Hepatocyte (in vitro differentiated cells): ENCODE measurements at regions not wholly inside any gene's neighbourhood (a gene's known extent, or its start where the extent isn't known, plus 50 kb on each side); places are given as distances from the start of the nearest gene placed in this dataset.

Source experiments
- DNase-seq: peaks from one replicate; pipeline ENCODE4 v3.0.0-alpha.2; 2016; ENCODE audit warnings: low spot score
- H2AFZ ChIP-seq: fragments of 200-600 bp; sonication (generic); 2 replicates; pipeline ENCODE4 v1.6.0; 2016; ENCODE audit warnings: antibody characterized with exemption, mild to moderate bottlenecking
- H3K27ac ChIP-seq: fragments of 200-600 bp; sonication (generic); 2 replicates; pipeline ENCODE4 v1.5.1; 2016; ENCODE audit warnings: mild to moderate bottlenecking
- H3K27me3 ChIP-seq: fragments of 200-600 bp; sonication (generic); 2 replicates; pipeline ENCODE4 v1.6.1; 2016
- H3K36me3 ChIP-seq: fragments of 200-600 bp; sonication (generic); replicated peaks from 2 replicates; pipeline ENCODE4 v1.5.1; 2016; ENCODE audit warnings: low read depth; ENCODE audit not compliant: insufficient read depth
- H3K4me1 ChIP-seq: fragments of 200-600 bp; sonication (generic); 2 replicates; pipeline ENCODE4 v1.5.1; 2016; ENCODE audit warnings: mild to moderate bottlenecking, moderate library complexity; ENCODE audit not compliant: insufficient read depth
- H3K4me2 ChIP-seq: fragments of 200-600 bp; sonication (generic); 2 replicates; pipeline ENCODE4 v1.6.0; 2016
- H3K4me3 ChIP-seq: fragments of 200-600 bp; sonication (generic); 2 replicates; pipeline ENCODE4 v1.5.1; 2016; ENCODE audit warnings: mild to moderate bottlenecking
- H3K79me2 ChIP-seq: fragments of 200-600 bp; sonication (generic); 2 replicates; pipeline ENCODE4 v1.6.0; 2017; ENCODE audit warnings: mild to moderate bottlenecking
- H3K9me2 ChIP-seq: fragments of 200-600 bp; sonication (generic); replicated peaks from 2 replicates; pipeline ENCODE4 v1.6.0; 2017; ENCODE audit warnings: mild to moderate bottlenecking; ENCODE audit not compliant: insufficient read depth
- H3K9me3 ChIP-seq: fragments of 200-600 bp; sonication (generic); 2 replicates; pipeline ENCODE4 v1.5.1; 2016; ENCODE audit warnings: low read depth, mild to moderate bottlenecking
- H4K20me1 ChIP-seq: fragments of 200-600 bp; sonication (generic); 2 replicates; pipeline ENCODE4 v1.6.0; 2016; ENCODE audit warnings: mild to moderate bottlenecking; ENCODE audit not compliant: insufficient read depth, poor library complexity, severe bottlenecking
- CTCF ChIP-seq: fragments of 200-600 bp; sonication (generic); IDR thresholded peaks from 2 replicates; pipeline ENCODE4 v1.5.1; 2016; ENCODE audit warnings: antibody characterized with exemption, mild to moderate bottlenecking; ENCODE audit not compliant: poor library complexity
- EZH2 ChIP-seq: fragments of 200-600 bp; sonication (generic); IDR thresholded peaks from 2 replicates; pipeline ENCODE4 v1.6.1; 2016; ENCODE audit warnings: antibody characterized with exemption, mild to moderate bottlenecking, borderline replicate concordance
- EZH2phosphoT487 ChIP-seq: fragments of 200-600 bp; sonication (generic); IDR thresholded peaks from one replicate; pipeline ENCODE4 v1.6.1; 2018; ENCODE audit warnings: antibody characterized with exemption, mild to moderate bottlenecking, low read depth, moderate library complexity; ENCODE audit not compliant: unreplicated experiment, severe bottlenecking
- WGBS: methylation state at CpG from one replicate; pipeline ENCODE4 v1.1.6; 2016; ENCODE audit warnings: low lambda C conversion rate; ENCODE audit errors: missing lambda C conversion rate; 5-methylcytosine and 5-hydroxymethylcytosine counted together

- Histone ChIP-seq H3K36me3 (no peaks in the 10 kb centered on the region), H2AFZ (no peak overlapping the region), H3K27me3 (no peaks in the 10 kb centered on the region), H3K9me2 (no peaks in the 10 kb centered on the region), H3K27ac (no peak overlapping the region), H3K4me3 (no peak overlapping the region), H3K4me2 (no peak overlapping the region), H4K20me1 (no peaks in the 10 kb centered on the region), H3K9me3 (no peaks in the 10 kb centered on the region), H3K79me2 (no peaks in the 10 kb centered on the region), H3K4me1 (no peaks in the 10 kb centered on the region)
- TF ChIP-seq EZH2phosphoT487 (no peak), EZH2 (no peak), CTCF (no peak)
- no peak for DNase-seq
These were observed 695.3 kb upstream of the REG3G start for GRCh38 chr2:78330193-78330592.

- Histone ChIP-seq H3K4me1 (no peaks in the 10 kb centered on the region), H3K9me2 (no peaks in the 10 kb centered on the region), H3K9me3 (no peaks in the 10 kb centered on the region), H3K4me3 (no peak overlapping the region), H3K36me3 (no peaks in the 10 kb centered on the region), H2AFZ (no peak overlapping the region), H4K20me1 (no peaks in the 10 kb centered on the region), H3K27me3 (no peaks in the 10 kb centered on the region), H3K27ac (no peak overlapping the region), H3K79me2 (no peaks in the 10 kb centered on the region), H3K4me2 (no peak overlapping the region)
- DNase-seq, result peak; percentile 21
- no peak for TF ChIP-seq EZH2
- TF ChIP-seq CTCF, result peak; percentile 60
- no peak for TF ChIP-seq EZH2phosphoT487
- WGBS, result 62% methylated on average over 3 of the region's 3 CpGs
These were observed 674.3 kb upstream of the REG3G start for GRCh38 chr2:78351208-78351607.

- H3K4me1 ChIP-seq, result no peaks in the 10 kb centered on the region
- WGBS, result 87% methylated on average over 1 of the region's 1 CpG
- no peaks in the 10 kb centered on the region for H3K9me2 ChIP-seq
- no peaks in the 10 kb centered on the region for H3K36me3 ChIP-seq
- H3K79me2 ChIP-seq, result no peaks in the 10 kb centered on the region
- DNase-seq, result no peak
- no peaks in the 10 kb centered on the region for H3K27me3 ChIP-seq
- no peak for TF ChIP-seq CTCF
- no peak for TF ChIP-seq EZH2
- TF ChIP-seq EZH2phosphoT487, result no peak
- H3K27ac ChIP-seq, result no peak overlapping the region
- no peak overlapping the region for H3K4me3 ChIP-seq
- no peak overlapping the region for H3K4me2 ChIP-seq
- H4K20me1 ChIP-seq, result no peaks in the 10 kb centered on the region
- no peak overlapping the region for H2AFZ ChIP-seq
- H3K9me3 ChIP-seq, result no peaks in the 10 kb centered on the region
These were observed 672.3 kb upstream of the REG3G start for GRCh38 chr2:78353168-78353567.

GRCh38 chr2:78355967-78356366 lies 669.5 kb upstream of the REG3G start:
- Histone ChIP-seq H3K27ac (no peak overlapping the region), H3K4me2 (no peak overlapping the region), H4K20me1 (no peaks in the 10 kb centered on the region), H3K79me2 (no peaks in the 10 kb centered on the region), H3K4me1 (no peaks in the 10 kb centered on the region), H3K9me2 (no peaks in the 10 kb centered on the region), H3K9me3 (no peaks in the 10 kb centered on the region), H3K27me3 (no peaks in the 10 kb centered on the region), H2AFZ (no peak overlapping the region), H3K36me3 (no peaks in the 10 kb centered on the region), H3K4me3 (no peak overlapping the region)
- TF ChIP-seq EZH2, result no peak
- TF ChIP-seq CTCF, result no peak
- TF ChIP-seq EZH2phosphoT487, result no peak
- DNase-seq, result peak; percentile 7
- 79% methylated on average over 2 of the region's 2 CpGs for WGBS
